Uterus (tissue), 3 donors: ENCODE measurements at regions not wholly inside any gene's neighbourhood (a gene's known extent, or its start where the extent isn't known, plus 50 kb on each side); places are given as distances from the start of the nearest gene placed in this dataset.
"Not testable (repeated sequence)": the region's sequence is repeated elsewhere in the genome, so short reads cannot be mapped to it uniquely, and the experiment has no call there.

Experiments
- DNase-seq, 2 donors: peaks; one replicate each; pipeline ENCODE4 v3.0.0-alpha.2; 2019 to 2020
- H3K27ac ChIP-seq, 2 donors: fragments of 200-600 bp; sonication (generic); 1 replicate in 1 of 2; 2 replicates in 1 of 2; pipeline ENCODE4 v1.5.1; 2016 to 2018
- H3K27me3 ChIP-seq, 2 donors: fragments of 200-600 bp; sonication (generic); one replicate each; pipeline ENCODE4 v1.5.1; 2018 to 2019; ENCODE audit warnings: control low read depth in 1 of 2
- H3K36me3 ChIP-seq, 2 donors: fragments of 200-600 bp; sonication (generic); one replicate each; pipeline ENCODE4 v1.5.1; 2019; ENCODE audit warnings: control low read depth in 1 of 2
- H3K4me1 ChIP-seq, 2 donors: fragments of 200-600 bp; sonication (generic); one replicate each; pipeline ENCODE4 v1.5.1; 2018 to 2019; ENCODE audit warnings: control low read depth in 1 of 2
- H3K4me3 ChIP-seq, 2 donors: fragments of 200-600 bp; sonication (generic); 1 replicate in 1 of 2; 2 replicates in 1 of 2; pipeline ENCODE4 v1.5.1; 2018 to 2019; ENCODE audit warnings: mild to moderate bottlenecking in 1 of 2
- H3K9me3 ChIP-seq, 2 donors: fragments of 200-600 bp; sonication (generic); one replicate each; pipeline ENCODE4 v1.5.1; 2019; ENCODE audit warnings: control low read depth in 1 of 2
- POLR2A ChIP-seq, 2 donors: fragments of 450-650 bp; IDR thresholded peaks; one replicate each; pipeline ENCODE4 v1.6.1; 2016; ENCODE audit warnings: antibody characterized with exemption in 2 of 2, mild to moderate bottlenecking in 1 of 2, moderate library complexity in 1 of 2
- intact Hi-C: fragments of 100-400 bp; cut with DNase I; formaldehyde crosslinking; loops from one replicate; pipeline ENCODE4 v1.15.1; 2023; ENCODE audit warnings: low total_unique reads
- TF ChIP-seq, protein P1 (sequence below), 4 experiments: fragments of 200-600 bp in 2 of 4; fragments of 450-650 bp in 2 of 4; sonication (generic) in 2 of 4; IDR thresholded peaks; one replicate each; pipeline ENCODE4 v1.5.1; 2016 to 2019; ENCODE audit warnings: antibody characterized with exemption in 4 of 4, mild to moderate bottlenecking in 2 of 4, moderate library complexity in 1 of 4
- donor health status: DM: yes; HTN: yes; CAD: no.

DNA sequence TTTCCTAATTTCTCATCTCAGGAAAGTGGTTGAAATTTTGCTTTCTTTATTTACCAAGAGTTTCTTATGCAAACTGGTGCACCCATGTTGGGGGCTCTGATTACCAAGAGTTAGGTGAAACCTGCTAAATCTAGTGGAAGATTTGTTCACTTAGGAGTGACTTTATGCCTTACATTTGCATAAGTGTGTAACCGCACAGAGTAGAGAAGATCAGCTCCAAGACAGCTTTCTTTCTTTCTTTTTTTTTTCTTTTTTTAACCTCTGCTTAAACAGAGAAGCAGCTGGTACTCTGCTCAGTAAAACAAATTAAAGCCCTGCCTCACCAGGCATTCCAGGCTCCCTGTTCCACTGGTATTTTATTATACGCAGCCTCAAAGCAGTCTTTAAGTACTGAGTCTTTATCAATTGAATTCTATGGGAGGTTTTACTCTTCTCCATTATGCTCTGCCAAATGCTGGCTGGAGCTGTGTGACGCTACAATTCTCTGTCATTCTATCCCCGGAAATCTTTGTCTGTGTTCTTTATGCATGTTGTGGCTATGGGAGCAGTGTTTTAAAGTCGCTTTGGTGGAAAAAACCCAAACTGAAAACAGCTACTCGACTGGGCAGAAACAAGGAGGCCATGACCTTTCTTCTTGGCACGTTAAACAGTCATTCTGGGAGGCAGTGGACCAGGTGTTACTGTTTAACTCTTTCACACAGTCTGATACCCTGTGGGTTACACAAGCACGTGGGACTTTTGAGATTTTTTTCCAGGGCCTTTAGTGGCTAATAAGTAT is 55.2 kb upstream of the GBE1 start:
- intact Hi-C loops: no loop called here
- H3K27ac ChIP-seq: no peak overlapping the region

DNA sequence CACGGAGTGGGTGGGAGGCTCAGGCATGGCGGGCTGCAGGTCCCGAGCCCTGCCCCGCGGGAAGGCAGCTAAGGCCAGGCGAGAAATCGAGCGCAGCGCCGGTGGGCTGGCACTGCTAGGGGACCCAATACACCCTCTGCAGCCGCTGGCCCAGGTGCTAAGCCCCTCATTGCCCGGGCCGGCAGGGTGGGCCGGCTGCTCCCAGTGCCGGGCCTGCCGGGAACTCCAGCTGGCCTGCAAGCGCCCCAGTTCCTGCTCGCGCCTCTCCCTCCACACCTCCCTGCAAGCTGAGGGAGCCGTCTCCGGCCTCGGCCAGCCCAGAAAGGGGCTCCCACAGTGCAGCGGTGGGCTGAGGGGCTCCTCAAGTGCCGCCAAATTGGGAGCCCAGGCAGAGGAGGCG is 50.7 kb upstream of the GBE1 start:
- H3K4me3 ChIP-seq, H3K9me3 ChIP-seq, H3K36me3 ChIP-seq, intact Hi-C loops, H3K4me1 ChIP-seq, H3K27ac ChIP-seq, DNase-seq, H3K27me3 ChIP-seq: not testable (repeated sequence)

More for the DNA sequence above, 55.2 kb upstream of the GBE1 start:
- DNase-seq: no peak
- no peaks in the 10 kb centered on the region for H3K9me3 ChIP-seq
- H3K36me3 ChIP-seq: no peaks in the 10 kb centered on the region
- TF ChIP-seq, protein P1, sequence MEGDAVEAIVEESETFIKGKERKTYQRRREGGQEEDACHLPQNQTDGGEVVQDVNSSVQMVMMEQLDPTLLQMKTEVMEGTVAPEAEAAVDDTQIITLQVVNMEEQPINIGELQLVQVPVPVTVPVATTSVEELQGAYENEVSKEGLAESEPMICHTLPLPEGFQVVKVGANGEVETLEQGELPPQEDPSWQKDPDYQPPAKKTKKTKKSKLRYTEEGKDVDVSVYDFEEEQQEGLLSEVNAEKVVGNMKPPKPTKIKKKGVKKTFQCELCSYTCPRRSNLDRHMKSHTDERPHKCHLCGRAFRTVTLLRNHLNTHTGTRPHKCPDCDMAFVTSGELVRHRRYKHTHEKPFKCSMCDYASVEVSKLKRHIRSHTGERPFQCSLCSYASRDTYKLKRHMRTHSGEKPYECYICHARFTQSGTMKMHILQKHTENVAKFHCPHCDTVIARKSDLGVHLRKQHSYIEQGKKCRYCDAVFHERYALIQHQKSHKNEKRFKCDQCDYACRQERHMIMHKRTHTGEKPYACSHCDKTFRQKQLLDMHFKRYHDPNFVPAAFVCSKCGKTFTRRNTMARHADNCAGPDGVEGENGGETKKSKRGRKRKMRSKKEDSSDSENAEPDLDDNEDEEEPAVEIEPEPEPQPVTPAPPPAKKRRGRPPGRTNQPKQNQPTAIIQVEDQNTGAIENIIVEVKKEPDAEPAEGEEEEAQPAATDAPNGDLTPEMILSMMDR (IDR thresholded peaks at IDR 0.05): no peak
- TF ChIP-seq POLR2A (IDR thresholded peaks at IDR 0.05): no peak
- no peaks in the 10 kb centered on the region for H3K4me1 ChIP-seq
- H3K27me3 ChIP-seq: no peaks in the 10 kb centered on the region
- H3K4me3 ChIP-seq: no peak overlapping the region
